Suprapubic skin (tissue), 4 donors: ENCODE measurements at regions not wholly inside any gene's neighbourhood (a gene's known extent, or its start where the extent isn't known, plus 50 kb on each side); places are given as distances from the start of the nearest gene placed in this dataset.

Source experiments
- DNase-seq, 2 donors: peaks; one replicate each; pipeline ENCODE4 v3.0.0-alpha.2; 2019; ENCODE audit warnings: low spot score in 2 of 2
- H3K27ac ChIP-seq: fragments of 200-600 bp; sonication (generic); one replicate; pipeline ENCODE4 v1.5.1; 2019
- H3K27me3 ChIP-seq: fragments of 200-600 bp; sonication (generic); one replicate; pipeline ENCODE4 v1.5.1; 2019
- H3K36me3 ChIP-seq: fragments of 200-600 bp; sonication (generic); one replicate; pipeline ENCODE4 v1.5.1; 2019
- H3K4me1 ChIP-seq: fragments of 200-600 bp; sonication (generic); one replicate; pipeline ENCODE4 v1.5.1; 2019
- H3K4me3 ChIP-seq: fragments of 200-600 bp; sonication (generic); one replicate; pipeline ENCODE4 v1.5.1; 2019; ENCODE audit warnings: mild to moderate bottlenecking
- H3K9me3 ChIP-seq: fragments of 200-600 bp; sonication (generic); one replicate; pipeline ENCODE4 v1.5.1; 2019
- EP300 ChIP-seq: sonication (generic); formaldehyde crosslinking; IDR thresholded peaks from one replicate; pipeline ENCODE4 v1.6.1; 2017; ENCODE audit warnings: antibody characterized with exemption
- POLR2A ChIP-seq, 2 donors: fragments of 450-650 bp; IDR thresholded peaks; one replicate each; pipeline ENCODE4 v1.6.1; 2017; ENCODE audit warnings: antibody characterized with exemption in 2 of 2, mild to moderate bottlenecking in 2 of 2, moderate library complexity in 2 of 2
- POLR2AphosphoS5 ChIP-seq, 3 donors: sonication (generic); formaldehyde crosslinking; IDR thresholded peaks; one replicate each; pipeline ENCODE4 v1.6.1; 2017; ENCODE audit warnings: antibody characterized with exemption in 3 of 3
- WGBS: methylation state at CpG from one replicate; pipeline ENCODE4 v1.1.5; 2018; 5-methylcytosine and 5-hydroxymethylcytosine counted together
- TF ChIP-seq, protein P1 (sequence below), 2 donors: fragments of 200-600 bp in 1 of 2; fragments of 450-650 bp in 1 of 2; sonication (generic) in 1 of 2; IDR thresholded peaks; one replicate each; pipeline ENCODE4 v1.5.1; 2016 to 2019; ENCODE audit warnings: antibody characterized with exemption in 2 of 2, mild to moderate bottlenecking in 1 of 2, moderate library complexity in 1 of 2

GRCh38 chr7:10117815-10118214, 855.9 kb upstream of the PHF14 start:
- Histone ChIP-seq H3K27ac (no peak overlapping the region), H3K9me3 (no peaks in the 10 kb centered on the region), H3K4me1 (no peaks in the 10 kb centered on the region), H3K27me3 (no peaks in the 10 kb centered on the region), H3K4me3 (no peak overlapping the region), H3K36me3 (no peaks in the 10 kb centered on the region)
- no peak for DNase-seq
- TF ChIP-seq, protein P1, sequence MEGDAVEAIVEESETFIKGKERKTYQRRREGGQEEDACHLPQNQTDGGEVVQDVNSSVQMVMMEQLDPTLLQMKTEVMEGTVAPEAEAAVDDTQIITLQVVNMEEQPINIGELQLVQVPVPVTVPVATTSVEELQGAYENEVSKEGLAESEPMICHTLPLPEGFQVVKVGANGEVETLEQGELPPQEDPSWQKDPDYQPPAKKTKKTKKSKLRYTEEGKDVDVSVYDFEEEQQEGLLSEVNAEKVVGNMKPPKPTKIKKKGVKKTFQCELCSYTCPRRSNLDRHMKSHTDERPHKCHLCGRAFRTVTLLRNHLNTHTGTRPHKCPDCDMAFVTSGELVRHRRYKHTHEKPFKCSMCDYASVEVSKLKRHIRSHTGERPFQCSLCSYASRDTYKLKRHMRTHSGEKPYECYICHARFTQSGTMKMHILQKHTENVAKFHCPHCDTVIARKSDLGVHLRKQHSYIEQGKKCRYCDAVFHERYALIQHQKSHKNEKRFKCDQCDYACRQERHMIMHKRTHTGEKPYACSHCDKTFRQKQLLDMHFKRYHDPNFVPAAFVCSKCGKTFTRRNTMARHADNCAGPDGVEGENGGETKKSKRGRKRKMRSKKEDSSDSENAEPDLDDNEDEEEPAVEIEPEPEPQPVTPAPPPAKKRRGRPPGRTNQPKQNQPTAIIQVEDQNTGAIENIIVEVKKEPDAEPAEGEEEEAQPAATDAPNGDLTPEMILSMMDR (IDR thresholded peaks at IDR 0.05), result no peak
- TF ChIP-seq POLR2AphosphoS5 (IDR thresholded peaks at IDR 0.05) (no peak), POLR2A (IDR thresholded peaks at IDR 0.05) (no peak), EP300 (no peak)
- WGBS, result 94% methylated on average over 1 of the region's 1 CpG

- 89% methylated on average over 2 of the region's 2 CpGs for WGBS
- H3K4me3 ChIP-seq, result no peak overlapping the region
- H3K4me1 ChIP-seq, result no peaks in the 10 kb centered on the region
- no peaks in the 10 kb centered on the region for H3K27me3 ChIP-seq
- H3K36me3 ChIP-seq, result no peaks in the 10 kb centered on the region
- DNase-seq, result no peak
- no peaks in the 10 kb centered on the region for H3K9me3 ChIP-seq
- TF ChIP-seq, protein P1 (IDR thresholded peaks at IDR 0.05), result no peak
- H3K27ac ChIP-seq, result no peak overlapping the region
These were observed 852.7 kb upstream of the PHF14 start for GRCh38 chr7:10120936-10121335.

- 37% methylated on average over 2 of the region's 2 CpGs for WGBS
- H3K27ac ChIP-seq, result no peak overlapping the region
- no peak for DNase-seq
These were observed 852.0 kb upstream of the PHF14 start for GRCh38 chr7:10121631-10122030.

GRCh38 chr7:10122551-10123100, 851.0 kb upstream of the PHF14 start:
- Histone ChIP-seq H3K36me3 (no peaks in the 10 kb centered on the region), H3K27ac (no peak overlapping the region)

More at GRCh38 chr7:10121631-10122030, 852.0 kb upstream of the PHF14 start:
- H3K36me3 ChIP-seq, result no peaks in the 10 kb centered on the region
- TF ChIP-seq POLR2A (IDR thresholded peaks at IDR 0.05), result no peak
- no peak for TF ChIP-seq POLR2AphosphoS5 (IDR thresholded peaks at IDR 0.05)
- no peak for TF ChIP-seq EP300
- TF ChIP-seq, protein P1 (IDR thresholded peaks at IDR 0.05), result no peak
- H3K4me1 ChIP-seq, result no peaks in the 10 kb centered on the region
- H3K9me3 ChIP-seq, result no peaks in the 10 kb centered on the region
- no peak overlapping the region for H3K4me3 ChIP-seq
- H3K27me3 ChIP-seq, result no peaks in the 10 kb centered on the region

DNA sequence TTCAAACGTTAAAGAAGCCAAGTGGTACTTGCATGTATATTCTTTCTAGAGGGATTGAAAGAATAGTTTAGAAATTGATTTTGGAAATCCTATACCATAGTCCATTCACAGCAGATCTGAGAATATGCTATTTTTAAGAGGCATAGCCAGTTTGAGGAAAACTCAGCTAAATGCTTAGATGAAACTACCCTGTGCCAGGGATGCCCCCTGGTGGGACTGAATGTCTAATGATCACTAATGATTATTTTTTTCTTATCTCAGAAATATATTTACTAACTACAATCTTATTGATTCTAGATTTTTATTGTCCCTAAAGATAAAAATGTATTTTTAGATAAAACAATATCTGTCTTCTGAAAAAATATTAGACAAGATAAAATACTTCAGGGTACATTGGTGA, 844.9 kb upstream of the PHF14 start:
- TF ChIP-seq EP300, result no peak
- TF ChIP-seq, protein P1 (IDR thresholded peaks at IDR 0.05), result no peak
- TF ChIP-seq POLR2A (IDR thresholded peaks at IDR 0.05), result no peak
- TF ChIP-seq POLR2AphosphoS5 (IDR thresholded peaks at IDR 0.05), result no peak
- no peak overlapping the region for H3K4me3 ChIP-seq
- no peaks in the 10 kb centered on the region for H3K27me3 ChIP-seq
- no peaks in the 10 kb centered on the region for H3K9me3 ChIP-seq
- 54% methylated on average over 1 of the region's 1 CpG for WGBS
- H3K36me3 ChIP-seq, result no peaks in the 10 kb centered on the region
- DNase-seq, result no peak
- no peaks in the 10 kb centered on the region for H3K4me1 ChIP-seq
- H3K27ac ChIP-seq, result no peak overlapping the region

More at GRCh38 chr7:10122551-10123100, 851.0 kb upstream of the PHF14 start:
- H3K4me1 ChIP-seq, result no peaks in the 10 kb centered on the region
- H3K4me3 ChIP-seq, result no peak overlapping the region
- no peak for DNase-seq
- 24% methylated on average over 4 of the region's 4 CpGs for WGBS
- TF ChIP-seq, protein P1 (IDR thresholded peaks at IDR 0.05), result no peak
- TF ChIP-seq POLR2AphosphoS5 (IDR thresholded peaks at IDR 0.05) (no peak), EP300 (no peak), POLR2A (IDR thresholded peaks at IDR 0.05) (no peak)
- H3K9me3 ChIP-seq, result no peaks in the 10 kb centered on the region
- no peaks in the 10 kb centered on the region for H3K27me3 ChIP-seq
